Activated naive CD4-positive, alpha-beta T cell treated with anti-CD3 and anti-CD28 coated beads, Interleukin-2, amount 50 U/mL, for 16 hours (primary cell): ENCODE measurements at regions not wholly inside any gene's neighbourhood (a gene's known extent, or its start where the extent isn't known, plus 50 kb on each side); places are given as distances from the start of the nearest gene placed in this dataset.
"Not testable (repeated sequence)": the region's sequence is repeated elsewhere in the genome, so short reads cannot be mapped to it uniquely, and the experiment has no call there.

Experiments
- DNase-seq: peaks from one replicate; pipeline ENCODE4 v3.0.0-alpha.2; 2020

- no peak for DNase-seq
Observed at GRCh38 chr6:144939921-144940320, 654.8 kb downstream of the UTRN start.

DNA sequence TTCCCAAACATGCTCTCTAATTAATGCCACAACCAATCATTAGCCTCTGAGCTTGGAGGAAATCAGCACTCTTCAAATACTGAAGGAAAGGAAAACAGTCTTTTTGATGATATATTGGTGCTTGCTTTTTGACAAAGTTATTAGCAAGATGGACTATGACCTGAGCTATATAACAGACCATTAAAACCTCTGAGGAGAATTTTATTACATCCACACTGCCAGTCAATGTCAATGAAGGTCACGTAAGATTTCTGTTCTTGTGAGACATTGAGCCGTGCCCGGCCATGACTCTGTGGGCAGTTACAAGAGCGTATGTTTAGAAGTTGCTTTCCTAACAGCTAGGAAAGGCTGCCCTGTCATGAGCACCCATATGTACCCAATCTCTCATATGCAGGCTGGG is 659.0 kb downstream of the UTRN start:
- no peak for DNase-seq

- no peak for DNase-seq
Observed at GRCh38 chr6:144947398-144947976, 662.4 kb downstream of the UTRN start.

- DNase-seq, result no peak
Observed at GRCh38 chr6:144951730-144952437, 666.7 kb downstream of the UTRN start.

GRCh38 chr6:144952456-144953240 is 667.5 kb downstream of the UTRN start:
- DNase-seq, result no peak

DNA sequence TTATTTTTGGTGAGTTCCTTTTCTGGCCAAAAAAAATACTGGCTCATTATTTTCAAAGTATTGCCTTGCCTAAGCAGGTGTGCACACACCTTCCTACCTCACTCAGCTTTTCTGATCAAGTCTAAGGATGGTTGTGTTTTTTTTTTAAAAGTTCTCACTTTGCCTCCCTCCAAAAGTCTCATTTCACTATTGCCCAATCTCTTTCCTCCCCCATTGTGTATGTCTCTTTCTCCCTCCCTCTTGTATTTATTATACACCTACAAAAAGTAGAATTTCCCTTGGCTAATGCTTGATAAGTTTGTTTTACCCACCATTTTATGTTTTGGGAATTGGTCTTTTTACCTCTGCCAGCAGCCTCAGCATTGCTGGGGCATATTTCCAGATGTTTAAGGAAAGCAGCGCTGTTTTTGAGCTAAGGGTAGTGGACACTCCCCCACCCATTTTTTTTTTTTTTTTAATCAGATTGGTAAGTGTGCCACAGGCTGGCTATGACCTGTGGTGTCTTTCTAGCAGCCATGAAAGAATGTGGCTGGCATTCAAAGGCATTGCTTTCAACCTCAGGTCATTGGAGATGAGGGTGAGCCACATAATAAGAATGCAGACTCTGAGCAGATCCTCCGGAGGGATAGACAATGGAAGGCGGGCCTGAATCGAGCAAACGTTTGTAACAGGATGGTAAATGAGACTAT is 668.6 kb downstream of the UTRN start:
- no peak for DNase-seq

DNA sequence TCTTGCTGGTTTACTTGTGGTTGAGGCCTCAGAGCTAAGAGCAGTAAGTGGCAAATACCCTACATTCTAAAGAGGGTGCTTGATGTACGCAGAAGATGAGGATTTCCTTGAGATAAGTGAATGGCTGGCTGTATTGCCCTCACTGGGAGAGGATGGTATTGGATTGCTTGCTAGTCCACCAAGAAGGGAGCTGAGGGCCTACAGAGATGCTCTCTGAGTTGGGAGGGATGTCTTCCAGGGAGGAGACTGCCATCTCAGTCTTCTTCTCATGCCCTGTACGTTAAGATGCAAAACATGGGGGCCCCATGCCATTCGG is 669.1 kb downstream of the UTRN start:
- no peak for DNase-seq

- DNase-seq, result no peak
Observed at GRCh38 chr6:144955392-144955791, 670.3 kb downstream of the UTRN start.

- no peak for DNase-seq
Observed at GRCh38 chr6:144955859-144956258, 670.7 kb downstream of the UTRN start.

- not testable (repeated sequence) for DNase-seq
Observed at GRCh38 chr6:144956697-144957096, 671.6 kb downstream of the UTRN start.

DNA sequence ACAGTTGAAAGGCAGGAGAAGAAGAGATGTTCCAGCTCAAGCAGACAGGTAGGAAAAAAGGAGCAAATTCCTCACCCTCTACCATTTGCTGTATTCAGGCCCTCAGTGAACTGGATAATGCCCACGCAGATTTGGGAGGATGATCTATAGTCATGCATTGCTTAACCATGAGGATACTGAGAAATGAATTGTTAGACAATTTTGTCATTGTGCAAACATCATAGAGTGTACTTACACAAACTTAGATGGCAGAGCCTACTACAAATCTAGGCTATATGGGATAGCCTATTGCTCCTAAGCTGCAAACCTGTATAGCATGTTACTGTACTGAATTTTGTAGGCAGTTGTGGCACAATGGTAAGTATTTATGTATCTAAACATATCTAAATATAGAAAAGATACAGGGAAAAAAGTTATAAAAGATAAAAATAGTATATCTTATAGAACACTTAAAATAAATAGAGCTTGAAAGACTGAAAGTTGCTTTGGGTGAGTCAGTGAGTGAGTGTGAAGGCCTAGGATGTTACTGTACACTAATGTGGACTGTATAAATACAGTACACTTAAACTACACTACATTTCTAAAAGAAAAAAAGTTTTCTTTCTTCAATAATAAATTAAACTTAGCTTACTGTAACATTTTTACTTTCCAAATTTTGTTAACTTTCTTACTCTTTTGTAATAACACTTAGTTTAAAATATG is 672.3 kb downstream of the UTRN start:
- DNase-seq, result no peak

GRCh38 chr6:144969154-144969553 is 684.0 kb downstream of the UTRN start:
- DNase-seq, result no peak

DNA sequence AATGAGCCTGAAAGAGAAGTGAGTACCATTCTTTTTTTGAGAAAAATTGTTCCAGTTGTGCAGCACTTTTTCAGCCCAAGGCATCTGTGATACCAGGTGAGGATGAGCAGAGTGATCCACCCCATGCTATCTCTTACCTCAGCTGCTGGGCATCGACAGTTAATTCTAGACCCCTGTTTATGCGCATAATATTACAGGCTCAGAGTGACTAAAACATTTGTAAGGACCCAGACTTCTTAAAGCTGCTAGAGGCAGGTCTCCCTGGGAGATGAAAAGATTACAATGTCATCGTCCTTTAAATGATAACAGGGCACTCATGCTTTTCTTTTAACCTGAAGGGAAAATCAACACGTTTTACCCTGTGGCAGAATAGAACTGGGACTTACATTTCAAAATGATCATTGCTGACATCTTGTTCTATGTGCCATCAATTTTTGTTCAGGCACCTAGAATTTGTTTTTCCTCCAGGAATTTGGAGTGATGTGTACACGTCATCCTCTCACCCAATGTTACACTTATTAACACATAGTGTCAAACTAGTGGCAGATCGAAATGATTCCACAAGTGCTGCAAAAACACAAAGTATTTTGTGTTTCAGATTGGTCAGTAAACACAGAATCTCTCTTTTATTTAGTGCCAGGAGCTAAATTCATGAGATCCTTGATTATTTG is 684.6 kb downstream of the UTRN start:
- no peak for DNase-seq

DNA sequence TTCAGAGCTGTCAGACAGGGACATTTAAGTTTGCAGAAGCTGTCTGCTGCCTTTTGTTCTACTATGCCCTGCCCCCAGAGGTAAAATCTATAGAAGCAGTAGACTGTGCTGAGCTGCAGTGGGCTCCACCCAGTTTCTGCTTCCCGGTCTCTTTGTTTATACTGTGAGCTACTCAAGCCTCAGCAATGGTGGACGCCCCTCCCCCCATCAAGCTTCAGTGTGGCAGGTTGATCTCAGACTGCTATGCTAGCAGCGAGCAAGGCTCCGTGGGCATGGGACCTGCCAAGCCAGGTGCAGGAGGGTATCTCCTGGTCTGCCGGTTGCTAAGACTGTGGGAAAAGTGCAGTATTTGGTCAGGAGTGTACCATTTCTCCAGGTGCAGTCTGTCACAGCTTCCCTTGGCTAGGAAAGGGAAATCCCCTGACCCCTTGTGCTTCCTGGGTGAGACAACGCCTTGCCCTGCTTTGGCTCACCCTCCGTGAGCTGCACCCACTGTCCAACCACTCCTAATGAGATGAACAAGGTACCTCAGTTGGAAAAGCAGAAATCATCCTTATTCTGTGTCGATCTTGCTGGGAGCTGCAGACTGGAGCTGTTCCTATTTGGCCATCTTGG is 692.2 kb downstream of the UTRN start:
- DNase-seq, result not testable (repeated sequence)

GRCh38 chr6:144978208-144978607 is 693.1 kb downstream of the UTRN start:
- no peak for DNase-seq

DNA sequence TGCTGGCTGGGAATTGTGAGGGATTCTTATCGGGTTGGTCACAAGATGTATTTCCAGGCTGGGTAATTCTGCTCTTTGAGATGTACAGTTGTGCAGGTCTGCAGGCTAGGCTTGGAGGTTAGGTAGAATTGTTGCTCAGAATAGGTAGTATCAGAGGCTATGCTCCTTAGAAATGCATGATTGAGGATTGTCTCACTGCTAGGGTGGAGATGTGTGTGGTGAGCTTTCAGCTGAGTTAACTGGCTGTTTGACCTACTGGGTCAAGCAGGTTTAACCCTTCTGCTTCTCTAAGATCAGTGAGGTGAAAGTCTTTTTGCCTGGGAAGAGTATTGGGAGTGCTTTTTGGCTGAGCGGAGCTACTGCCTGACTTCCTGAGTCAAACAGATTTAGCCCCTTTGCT is 701.1 kb downstream of the UTRN start:
- DNase-seq, result no peak

GRCh38 chr6:144989319-144990107 is 704.4 kb downstream of the UTRN start:
- DNase-seq, result no peak

GRCh38 chr6:144990784-144991183 is 705.6 kb downstream of the UTRN start:
- no peak for DNase-seq

- no peak for DNase-seq
Observed at GRCh38 chr6:144993870-144994269, 708.7 kb downstream of the UTRN start.

- no peak for DNase-seq
Observed at GRCh38 chr6:144997996-144998395, 712.9 kb downstream of the UTRN start.

DNA sequence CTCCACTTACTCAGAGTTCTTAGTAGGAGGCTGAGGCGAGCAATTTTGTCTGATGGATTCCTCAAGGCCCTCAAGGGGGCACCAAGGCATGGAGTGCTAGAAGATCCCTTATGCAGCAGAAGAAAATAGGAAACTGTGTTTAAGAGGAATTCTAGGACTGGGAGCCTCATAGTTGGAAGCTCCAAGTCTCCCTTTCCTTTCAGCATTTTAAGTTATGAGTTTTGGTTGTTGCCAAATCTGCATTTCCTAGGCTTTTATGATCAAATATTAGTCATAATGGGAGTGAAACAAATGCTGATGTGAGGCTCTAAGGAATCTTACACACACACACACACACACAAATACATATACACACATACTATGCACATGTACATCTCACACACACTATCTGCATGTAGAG is 714.0 kb downstream of the UTRN start:
- DNase-seq, result no peak
